NCI-H2227 (cell line): ENCODE measurements at regions not wholly inside any gene's neighbourhood (a gene's known extent, or its start where the extent isn't known, plus 50 kb on each side); places are given as distances from the start of the nearest gene placed in this dataset.

Source experiments
- DNase-seq: peaks from one replicate; lab custom pipeline; 2025; ENCODE audit not compliant: unreplicated experiment; lab: John Stamatoyannopoulos, UW

DNA sequence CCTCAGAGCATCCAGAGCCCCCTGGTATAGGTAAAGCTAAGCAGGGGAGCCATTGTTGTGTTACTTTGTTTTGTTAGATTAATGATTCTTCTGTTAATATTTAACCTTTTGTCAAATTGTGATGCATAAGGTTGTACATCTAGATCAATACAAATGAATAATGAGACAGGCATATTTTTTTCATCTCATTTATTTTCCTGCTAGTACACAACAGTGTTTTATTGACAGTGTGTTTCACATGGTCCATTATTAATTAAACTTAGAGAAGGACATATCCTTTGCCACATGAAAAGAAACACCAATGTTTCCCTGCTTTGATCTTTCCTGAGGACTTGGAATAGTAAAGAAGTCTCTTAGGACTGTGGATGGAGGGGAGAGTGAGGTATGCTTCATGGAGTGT lies 543.6 kb upstream of the CFAP20DC start:
- no peak for DNase-seq

DNA sequence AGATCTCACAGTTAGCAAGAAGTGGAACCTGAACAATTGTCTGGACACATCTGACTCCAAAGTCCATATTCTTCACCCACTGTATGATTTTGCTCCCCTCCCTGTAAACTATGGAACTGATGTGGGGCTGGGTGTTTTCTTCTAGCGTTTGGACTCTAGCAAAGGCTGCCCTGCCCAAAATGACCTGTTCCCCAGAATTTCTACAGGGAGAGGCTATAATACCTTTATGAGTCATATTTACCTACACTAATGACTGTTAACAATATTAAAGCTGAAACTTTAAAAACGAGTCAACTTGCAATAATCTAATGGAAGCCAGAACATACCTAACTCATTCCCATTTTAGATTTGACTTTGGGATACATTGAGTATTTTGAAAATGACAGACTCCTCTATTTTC lies 531.2 kb upstream of the CFAP20DC start:
- DNase-seq: no peak

DNA sequence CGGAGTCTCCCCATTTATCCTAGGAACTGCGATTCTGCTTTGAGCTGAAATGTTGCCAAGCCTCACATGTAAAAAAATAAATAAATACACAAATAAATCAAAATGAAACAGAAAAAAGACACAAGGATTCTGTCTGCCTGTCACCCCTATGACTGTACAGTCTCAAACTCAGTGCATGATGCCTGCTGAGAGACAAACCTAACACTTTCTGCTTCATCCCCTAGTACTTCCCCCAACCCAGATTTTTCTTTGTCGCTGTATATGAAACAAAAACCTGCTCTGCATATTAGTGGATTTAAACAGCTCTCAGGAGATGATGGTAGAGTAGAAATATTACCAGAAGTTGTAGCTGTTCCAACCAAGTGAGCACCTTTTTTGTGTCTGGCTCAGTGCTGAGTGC lies 530.7 kb upstream of the CFAP20DC start:
- DNase-seq: no peak

DNA sequence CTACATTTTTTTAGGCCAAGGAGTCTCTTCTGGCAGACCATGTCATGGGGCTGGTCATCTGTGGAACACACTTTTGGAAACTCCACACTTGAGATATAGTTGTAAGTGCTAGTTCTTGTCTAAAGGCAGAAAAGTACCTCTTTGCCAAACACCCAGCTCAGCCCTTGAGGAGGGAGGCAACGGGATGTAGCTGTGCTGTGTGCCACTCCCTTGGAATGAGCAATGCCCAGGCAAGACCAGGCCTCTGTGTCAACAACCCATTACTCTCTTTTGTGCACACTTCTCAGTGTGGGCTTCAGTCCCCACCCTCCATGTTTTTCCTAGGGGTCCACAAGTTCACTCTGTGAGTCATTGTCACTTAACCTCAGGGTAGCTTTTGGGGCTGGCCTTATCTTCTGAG lies 528.3 kb upstream of the CFAP20DC start:
- no peak for DNase-seq

DNA sequence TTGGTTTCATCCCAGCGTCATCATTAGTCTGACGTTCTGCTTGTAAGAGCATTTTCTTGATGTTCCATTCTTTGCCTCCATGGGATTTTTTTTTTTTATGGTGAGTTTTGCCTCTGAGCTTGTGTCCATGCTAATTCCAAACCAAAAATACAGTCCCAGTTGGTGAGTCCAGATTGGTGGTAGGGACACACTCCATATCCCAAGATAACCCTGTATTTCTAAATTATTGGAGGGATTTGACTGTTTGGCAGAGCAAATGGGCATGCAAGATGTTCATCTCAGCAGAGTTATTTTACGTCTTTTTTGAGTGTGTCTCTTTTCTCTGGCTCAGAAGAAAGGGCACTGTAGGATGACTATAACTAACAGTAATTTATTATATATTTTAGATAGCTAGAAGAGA lies 526.8 kb upstream of the CFAP20DC start:
- DNase-seq: no peak

DNA sequence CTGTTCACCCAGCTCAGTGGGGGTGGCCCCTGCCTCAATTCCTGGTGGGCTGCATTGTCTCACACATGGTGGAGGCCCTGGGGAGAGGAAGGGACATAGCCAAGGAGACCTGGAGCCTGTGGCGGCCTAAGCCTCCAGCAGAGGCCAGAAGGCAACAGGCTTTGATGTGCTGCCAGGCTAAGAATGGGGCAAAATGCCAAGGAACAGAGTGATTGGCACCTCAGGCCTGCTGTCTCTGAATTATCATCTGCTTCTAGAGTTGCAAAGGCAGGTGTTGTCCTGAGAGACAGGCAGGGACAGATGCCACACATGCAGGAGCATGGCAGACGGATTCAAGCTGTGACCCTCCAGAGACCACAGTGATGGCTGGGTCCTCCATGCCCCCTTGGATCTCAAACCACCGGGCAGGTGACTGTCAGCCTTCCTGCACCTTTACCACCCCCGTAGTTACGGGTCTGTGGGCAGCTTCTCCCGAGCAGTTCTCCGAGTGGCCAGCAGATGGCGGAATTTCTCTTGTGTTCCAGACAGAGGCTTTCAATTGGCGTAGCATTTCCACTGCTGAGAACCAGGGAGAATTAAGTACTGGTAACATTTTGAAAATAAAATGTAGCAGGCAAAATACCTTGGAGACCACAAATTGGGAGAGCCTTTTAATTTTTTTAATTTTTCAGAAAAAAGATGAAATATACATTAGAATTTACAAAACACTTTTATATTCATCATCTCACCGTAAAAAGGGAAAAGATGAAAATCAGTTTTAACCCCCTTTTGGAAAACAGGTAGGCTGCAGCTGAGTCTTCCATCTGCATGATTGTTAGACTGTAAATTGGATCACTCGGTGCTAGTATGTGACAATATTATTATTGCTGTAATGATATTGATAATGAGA lies 525.5 kb upstream of the CFAP20DC start:
- DNase-seq: peak; percentile 87

DNA sequence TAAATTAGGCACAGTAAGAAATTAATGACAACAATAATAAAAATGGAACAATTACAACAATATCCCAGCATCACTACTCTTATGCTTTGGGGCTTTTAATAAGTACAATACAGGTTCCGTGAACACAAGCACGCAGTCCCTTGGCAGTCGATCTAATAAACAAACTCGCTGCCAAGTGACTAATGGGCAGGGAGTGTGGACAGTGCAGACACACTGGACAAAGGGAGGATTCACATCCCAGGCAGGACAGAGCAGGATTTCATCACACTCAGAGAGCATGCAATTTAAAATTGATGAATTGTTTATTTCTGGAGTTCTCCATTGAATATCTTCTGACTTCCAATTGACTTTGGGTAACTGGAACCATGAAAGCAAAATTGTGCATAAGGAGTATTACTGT lies 524.1 kb upstream of the CFAP20DC start:
- DNase-seq: no peak

DNA sequence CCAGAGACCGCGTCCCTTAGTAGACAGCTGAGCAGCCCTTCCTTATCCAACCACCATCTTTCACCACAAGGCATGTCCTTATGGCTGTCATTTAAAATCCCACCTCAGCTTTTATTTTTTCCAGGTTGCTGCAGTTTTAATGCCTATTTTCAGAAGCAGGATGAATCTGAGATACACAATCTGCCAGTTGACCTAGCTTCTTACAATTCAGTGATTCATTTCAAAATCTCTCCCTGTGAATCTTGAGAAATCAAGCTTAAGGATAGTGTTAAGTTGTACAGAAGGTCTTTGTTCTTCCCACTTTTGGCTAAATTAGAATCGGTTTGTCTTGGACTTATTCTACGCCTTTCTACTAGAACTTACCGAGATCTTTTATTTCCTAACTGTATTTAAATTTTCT lies 522.3 kb upstream of the CFAP20DC start:
- no peak for DNase-seq

DNA sequence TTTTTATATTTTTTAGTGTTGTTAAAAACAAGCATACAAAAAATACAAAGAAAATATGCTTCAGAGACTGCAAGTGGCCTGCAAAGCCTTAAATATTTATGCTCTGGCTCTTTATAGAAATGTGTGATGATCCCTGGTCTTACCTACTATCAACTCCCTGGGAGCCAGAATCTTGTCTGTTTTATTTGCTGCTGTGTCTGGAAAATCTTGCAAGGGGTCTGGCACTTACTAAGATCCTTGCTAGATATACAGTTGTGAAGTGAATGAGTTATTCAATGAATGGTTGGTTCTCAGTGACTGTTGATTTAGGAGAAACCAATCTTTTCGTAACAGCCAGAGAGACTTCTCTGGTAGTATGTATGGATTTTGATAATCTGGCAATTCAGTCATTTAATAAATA lies 521.0 kb upstream of the CFAP20DC start:
- DNase-seq: no peak

DNA sequence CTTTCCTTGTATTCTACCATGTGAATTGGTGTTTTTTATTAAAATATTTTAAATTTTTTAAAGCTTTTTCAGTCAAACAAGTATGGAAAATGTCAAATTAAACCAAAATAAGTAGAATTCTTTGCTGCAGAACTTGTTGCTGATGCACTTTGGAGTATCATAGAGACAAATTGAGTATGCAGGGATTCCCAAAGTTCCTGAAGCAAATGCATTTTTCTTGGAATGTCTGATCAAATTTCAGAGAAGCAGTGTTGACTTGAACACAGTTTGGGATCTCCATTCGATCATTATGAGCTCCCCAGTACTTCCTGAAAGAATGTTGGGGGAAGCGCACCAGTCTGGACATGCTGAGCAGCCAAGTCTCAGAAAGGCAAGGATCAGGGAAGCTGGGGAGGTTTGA lies 517.8 kb upstream of the CFAP20DC start:
- DNase-seq: no peak

DNA sequence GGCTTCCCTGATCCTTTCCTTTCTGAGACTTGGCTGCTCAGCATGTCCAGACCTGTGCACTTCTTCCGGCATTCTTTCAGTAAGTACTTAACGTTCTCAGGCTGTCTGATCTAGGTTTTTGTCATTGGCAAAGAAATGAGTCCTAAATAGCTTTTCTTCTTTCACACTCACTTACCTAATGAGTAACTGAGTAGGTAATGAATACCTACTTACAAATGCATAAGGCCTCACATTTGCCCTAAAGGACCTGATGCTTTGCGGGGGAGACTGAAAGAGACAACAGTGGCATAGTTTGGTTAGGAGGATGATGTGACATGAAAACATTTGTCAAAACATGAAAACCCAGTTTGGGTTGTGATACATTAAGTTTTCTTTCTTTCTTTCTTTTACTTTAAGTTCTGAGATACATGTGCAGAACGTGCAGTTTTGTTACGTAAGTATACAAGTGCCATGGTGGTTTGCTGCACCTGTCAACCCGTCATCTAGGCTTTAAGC lies 516.7 kb upstream of the CFAP20DC start:
- no peak for DNase-seq

DNA sequence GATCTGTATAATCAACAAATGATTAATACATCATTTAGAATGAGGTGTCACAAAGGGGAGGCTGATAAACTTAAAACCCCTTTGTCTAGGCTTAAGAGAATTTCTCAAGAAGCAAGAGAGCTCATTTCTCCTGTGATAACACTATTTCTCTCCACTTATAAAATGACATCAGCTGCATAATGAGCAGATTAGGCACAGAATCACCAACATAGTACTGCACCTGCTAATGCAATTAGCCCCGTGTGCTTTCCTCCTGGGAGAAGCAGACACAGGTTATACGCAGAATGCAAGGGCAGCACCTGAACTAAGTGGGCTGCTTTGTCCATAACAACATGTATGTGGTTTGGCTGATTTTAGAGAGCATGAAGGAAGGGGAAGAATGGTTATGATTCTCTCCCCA lies 515.3 kb upstream of the CFAP20DC start:
- DNase-seq: no peak

DNA sequence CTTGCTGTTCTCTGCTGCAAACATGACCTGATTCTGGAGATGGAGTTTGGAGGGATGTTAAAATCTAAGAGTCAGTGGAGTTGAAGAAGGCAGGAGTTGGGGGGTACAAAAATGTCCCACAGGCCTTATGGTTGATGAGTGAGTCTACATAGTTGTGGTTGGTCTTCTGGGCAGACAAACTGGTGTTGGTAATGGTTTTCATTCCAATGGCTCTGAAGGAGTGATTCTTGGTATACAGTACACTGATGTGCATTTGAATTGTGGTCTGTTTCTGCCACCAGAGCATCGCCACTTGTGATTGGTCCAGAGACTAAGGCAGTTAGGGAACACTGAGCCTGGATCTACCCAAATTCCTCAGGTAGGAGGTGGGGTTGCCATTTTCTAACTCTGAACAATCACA lies 514.1 kb upstream of the CFAP20DC start:
- DNase-seq: no peak

DNA sequence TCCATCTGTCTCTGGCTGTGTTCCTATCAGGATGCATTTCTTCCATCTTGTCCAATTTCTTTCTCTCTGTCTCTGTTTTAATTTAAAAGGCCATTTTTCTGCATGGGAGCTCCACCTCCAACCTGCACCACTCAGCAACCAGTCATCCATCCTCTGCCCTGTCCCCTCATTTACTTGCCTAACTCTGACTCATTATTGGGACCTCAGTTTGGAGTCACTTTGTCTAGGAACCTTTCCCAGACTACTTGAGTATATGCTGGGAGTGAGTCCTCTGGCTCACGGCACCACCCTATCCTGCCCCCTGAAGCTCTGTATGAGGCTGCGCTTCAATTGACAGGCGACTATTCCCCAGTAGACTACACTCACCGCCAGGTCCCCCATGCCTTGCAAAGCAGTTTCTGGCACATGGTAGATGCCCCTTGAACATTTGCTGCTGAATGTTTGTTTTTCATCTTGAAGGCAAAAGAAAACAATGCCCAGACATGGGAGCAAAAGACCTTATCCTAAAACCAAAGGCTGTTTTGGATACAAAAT lies 513.3 kb upstream of the CFAP20DC start:
- DNase-seq: no peak

DNA sequence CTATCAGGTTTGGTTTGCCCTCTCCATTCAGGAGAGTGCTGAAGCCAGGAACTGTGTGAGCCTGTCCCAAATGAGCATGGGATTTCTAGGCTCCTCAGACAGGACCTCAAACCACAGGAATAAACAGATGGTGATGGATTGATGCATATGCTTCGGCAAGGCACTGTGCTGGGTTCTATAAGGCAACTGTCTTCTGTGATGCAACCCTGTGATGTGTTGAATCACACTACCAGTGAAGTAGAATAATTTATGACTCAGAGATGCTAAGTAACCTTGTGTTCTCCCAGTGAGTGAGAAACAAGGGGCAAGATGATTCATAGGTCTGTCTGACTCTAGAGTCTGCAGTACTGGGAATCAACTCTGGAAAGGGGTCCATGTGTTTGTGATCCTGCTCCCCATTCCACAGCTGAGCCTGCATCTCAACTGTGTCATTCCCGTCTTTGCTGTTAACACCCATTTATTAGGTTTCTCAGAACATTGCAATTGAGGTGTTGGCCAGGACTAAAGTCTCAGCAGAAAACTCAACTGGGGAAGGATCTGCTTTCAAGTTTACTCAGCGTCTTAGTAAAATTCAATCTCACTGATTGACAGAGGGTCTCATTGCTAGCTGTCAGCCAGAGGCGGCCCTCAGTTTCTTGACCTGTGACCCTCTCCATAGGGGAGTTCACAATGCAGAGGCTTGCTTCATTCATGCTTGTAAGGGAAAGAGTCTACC lies 510.1 kb upstream of the CFAP20DC start:
- DNase-seq: no peak

DNA sequence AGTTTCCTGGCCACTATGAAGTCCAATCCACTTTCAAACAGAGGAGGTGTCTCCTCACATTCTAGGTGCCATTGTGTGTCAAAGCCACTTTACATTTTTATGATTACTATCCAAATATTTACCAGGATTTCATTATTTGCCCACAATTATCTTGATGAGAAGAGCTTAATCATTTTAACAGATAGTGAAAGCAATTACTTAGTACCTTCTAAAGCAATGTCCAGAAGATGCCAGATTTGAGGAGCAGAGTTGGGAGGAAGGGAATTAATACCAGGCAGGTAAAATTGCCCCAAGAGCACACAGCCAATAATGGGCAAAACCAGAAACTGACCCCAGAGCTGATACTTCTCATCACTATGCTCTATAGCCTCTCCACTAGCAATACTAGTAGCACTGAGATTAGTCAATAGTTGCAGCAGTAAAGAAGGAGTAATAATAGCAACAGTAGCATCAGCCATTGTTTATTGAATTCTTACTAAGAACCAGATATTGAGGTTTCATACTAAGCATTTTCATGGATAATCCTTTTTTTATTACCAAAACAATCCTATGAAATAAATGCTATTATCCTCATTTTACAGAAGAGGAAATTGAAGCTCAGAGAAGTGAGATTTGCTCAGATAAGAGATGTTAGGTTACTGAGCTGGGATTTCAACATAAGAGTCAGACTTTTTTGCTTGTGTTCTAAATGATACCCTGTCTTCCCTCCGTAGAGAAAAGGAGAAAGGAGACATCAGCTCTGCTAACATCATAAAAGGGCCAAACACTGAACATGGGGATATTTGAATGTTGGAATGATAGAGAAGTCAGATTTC lies 509.3 kb upstream of the CFAP20DC start:
- DNase-seq: no peak

DNA sequence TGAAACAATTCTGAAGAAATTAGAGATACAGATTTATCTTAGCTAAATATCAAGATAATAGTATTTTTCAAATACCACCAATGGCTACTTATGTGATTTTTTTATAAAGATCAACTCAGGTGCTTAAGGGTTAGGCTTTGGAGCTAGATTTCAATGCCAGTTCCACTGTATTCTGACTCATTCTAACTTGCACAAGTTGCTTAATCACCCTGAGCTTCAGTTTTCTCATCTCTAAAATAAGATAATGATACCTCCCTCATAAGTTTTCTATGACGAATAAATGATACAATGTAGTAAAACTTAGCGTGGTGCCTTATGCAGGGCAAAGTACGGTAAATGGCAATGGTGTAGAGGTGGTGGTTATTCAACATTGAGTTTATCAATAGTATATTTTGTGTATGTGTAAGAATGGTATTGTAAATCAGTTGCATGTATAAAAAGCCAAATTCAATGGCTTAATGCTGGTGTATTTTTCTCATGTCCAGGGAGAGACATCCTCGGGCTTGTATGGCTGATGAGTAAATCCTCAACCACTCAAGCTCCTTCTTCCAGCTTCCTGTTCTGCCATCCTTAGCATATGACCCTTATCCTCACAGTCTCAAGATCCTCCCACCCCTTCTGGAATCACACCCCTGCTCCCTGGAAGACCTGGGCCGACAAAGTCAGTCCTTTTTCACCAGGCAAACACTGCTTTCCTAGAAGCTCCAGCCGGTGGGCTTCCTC lies 505.9 kb upstream of the CFAP20DC start:
- no peak for DNase-seq

DNA sequence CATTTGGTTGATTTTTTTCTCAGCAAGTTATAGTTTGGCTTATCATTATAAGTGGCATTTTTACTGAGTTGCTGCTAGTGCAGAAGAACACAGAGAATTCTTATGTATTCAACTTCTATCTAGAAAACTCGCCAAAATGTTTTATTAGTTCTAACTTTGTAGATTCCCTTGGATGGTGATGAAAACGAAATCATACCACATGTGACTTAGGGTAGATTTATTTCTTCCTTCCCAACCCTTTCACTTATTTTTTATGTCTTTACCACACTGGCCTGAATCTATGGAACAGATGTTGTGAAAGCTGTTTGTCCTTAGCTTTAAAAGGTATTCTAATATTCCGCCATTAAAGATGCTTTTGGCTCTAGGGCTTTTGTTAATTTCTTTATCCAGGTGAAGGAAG lies 503.3 kb upstream of the CFAP20DC start:
- DNase-seq: no peak

DNA sequence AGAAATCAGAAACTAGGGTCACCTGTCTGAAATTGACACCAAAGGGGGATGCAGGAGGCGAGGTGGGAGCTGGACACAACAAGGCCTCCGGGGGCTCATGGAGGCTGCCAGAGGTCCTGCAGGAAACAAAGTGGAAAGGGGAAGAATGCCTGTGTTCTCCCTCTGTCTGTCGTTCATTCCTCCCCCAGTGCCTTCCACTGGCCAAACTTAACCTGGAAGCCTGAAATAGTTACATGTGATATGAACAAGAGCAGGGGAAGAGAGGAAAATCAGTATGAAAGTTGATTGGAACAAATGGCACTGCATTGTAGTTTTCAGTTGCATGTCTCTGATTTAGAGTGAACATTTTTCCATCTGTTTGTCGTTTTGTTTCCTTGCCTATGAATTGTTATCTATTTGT lies 502.0 kb upstream of the CFAP20DC start:
- DNase-seq: no peak

DNA sequence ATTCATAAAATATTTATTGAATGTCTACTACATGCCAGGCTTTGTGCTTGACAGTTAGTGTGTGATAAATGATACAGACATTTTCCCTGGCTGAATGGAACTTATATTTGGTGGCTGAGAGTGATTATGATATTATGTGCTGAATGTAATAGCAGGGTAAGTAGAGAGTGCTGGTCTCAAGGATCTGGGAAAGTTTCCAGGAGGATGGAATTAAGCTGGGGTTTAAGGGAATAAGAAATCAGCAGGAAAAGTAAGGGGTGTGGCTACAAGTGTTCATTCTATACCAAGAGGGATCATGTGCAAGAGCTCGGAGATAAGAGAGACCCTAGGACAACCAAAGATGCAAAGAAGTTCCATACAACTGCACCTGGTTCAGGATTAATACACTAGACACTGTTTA lies 500.1 kb upstream of the CFAP20DC start:
- peak; percentile 5 for DNase-seq

DNA sequence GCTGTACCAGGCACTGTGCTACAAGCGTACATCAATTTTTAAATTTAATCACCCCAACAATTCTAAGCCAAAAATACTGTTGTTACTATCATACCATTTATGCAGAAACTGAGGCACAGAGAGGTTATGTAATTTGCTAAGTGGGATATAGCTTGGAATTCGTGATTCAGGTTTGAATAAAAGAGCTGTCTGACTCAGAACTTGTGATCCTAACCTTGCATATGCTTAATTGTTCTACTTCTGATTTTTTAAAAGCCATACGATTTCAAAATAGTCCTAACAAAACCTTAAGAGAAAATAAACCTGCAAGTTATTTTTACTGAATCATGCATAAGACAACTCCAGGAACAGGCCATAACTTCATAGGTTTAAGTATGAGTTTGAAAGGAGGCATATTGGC lies 498.0 kb upstream of the CFAP20DC start:
- no peak for DNase-seq
